Erythroblast (primary cell): ENCODE measurements at regions not wholly inside any gene's neighbourhood (a gene's known extent, or its start where the extent isn't known, plus 50 kb on each side); places are given as distances from the start of the nearest gene placed in this dataset.

Experiments
- DNase-seq, 2 experiments: peaks; one replicate each; lab custom pipeline; 2025; lab: John Stamatoyannopoulos, UW
- GATA1 ChIP-seq: IDR thresholded peaks from 2 replicates; pipeline ENCODE4 v1.6.1; 2011; ENCODE audit warnings: low read depth, mild to moderate bottlenecking, control low read depth, low read length, moderate library complexity
- POLR2A ChIP-seq: IDR thresholded peaks from 2 replicates; pipeline ENCODE4 v1.6.1; 2011; ENCODE audit warnings: mild to moderate bottlenecking, low read length

DNA sequence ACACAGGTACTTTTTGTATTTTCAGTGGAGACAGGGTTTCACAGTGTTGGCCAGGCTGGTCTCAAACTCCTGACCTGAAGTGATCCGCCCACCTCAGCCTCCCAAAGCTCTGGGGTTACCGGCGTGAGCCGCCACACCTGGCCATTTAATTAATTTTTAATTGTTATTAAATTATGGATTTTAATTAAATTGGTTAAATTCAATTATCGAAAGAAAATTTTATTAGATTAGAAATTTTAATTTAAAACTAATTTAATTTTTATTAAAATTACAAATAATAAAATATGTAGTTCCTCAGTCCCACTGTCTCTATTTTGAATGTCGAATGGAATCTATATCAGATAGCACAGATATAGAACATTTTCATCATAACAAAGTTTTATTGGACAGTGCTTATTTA, 416.5 kb downstream of the GABRG2 start:
- no peak for TF ChIP-seq GATA1
- no peak for TF ChIP-seq POLR2A

DNA sequence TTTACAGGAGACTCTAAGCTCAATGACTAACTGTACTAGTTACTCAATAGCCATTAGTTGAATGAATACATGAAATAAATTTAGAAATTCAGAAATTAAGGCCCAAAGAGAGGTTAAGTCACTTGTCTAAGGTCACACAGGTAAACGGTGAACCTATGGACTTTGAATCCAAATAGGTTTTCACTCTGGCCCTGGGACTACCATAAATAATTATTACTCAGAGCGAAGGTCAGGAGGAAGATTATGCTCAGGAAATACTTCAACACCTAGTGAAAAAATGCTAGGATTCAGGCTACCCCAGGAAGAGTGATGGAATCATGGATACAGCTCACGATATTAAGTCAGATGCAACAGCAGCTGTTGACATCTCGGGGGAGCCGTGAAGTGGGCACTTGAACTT, 417.4 kb downstream of the GABRG2 start:
- no peak for TF ChIP-seq GATA1
- TF ChIP-seq POLR2A, result no peak
- DNase-seq, result no peak

More for the DNA sequence above, 416.5 kb downstream of the GABRG2 start:
- no peak for DNase-seq

DNA sequence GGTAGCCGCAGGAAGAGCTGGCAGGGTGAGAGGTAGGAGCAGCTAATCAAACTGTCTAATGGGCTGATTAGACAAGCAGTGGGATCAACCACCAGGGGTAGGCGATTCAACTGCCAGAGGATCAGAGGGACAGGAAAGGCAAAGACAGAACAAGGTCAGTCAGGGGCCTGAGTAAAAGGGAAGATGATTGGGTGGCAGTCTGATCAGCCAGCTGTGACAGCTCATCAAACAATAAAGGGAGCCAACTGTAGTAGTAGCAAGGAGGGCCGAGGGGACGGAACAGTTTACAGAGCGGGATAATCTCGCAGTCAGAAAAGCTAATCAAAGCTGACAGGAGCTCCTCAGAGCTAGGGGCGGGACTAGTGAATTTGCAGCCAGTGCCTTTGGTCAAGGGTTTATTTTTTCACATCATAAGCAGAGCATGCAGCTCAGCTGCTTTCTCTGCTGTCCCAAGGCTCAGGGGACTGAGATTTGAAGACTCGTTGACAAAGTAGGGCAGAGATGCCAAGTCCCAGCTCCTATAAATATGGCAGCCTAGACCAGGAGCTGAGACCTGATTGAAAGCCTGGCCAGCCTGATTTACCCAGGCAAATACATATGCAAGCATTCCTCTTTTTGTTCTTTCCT, 418.2 kb downstream of the GABRG2 start:
- DNase-seq, result no peak
- TF ChIP-seq POLR2A (no peak), GATA1 (no peak)

DNA sequence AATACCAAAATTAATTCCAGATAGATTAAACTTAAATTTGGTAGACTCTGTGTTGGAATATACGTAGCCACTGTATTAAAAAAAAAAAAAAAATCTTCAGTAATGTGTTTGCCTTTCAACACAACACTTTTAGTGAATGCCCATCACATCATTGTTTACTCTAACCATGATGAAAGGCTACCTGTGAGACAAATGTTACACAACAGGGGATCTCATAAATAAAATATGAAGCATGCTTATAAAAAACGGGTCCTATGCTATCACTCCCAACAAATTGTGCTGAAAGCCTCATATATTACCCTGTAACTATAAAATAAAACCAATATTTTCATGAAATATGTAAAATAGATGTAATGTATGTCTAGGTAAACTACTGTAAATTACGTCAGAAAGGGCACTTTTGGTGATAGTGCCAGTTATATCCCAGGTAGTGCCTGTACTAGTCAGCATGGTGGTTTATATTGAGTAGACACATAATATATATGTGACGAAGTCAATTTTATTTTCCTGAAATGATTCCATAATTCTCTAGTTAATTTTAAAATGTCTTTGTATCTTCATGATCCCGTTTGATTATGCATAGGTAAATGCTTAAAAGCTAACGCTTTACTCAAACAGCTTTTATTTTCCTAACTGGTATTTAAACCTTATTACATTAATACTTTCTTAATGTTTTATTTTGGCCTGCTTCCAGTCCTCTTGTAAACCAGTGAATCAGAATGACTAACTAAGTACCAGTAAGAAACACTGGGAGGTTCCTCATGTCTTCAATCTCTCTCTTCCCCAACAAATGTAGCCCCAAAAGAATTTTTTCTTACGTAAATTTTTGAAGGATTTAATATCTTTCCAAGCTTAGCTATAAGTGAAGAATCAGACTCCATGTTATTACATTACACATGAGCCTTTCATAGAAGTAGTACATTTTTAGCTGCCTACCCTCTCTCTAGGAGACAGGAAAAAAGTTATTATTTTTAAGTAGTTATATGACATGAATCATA, 420.3 kb downstream of the GABRG2 start:
- TF ChIP-seq POLR2A (no peak), GATA1 (no peak)
- no peak for DNase-seq

DNA sequence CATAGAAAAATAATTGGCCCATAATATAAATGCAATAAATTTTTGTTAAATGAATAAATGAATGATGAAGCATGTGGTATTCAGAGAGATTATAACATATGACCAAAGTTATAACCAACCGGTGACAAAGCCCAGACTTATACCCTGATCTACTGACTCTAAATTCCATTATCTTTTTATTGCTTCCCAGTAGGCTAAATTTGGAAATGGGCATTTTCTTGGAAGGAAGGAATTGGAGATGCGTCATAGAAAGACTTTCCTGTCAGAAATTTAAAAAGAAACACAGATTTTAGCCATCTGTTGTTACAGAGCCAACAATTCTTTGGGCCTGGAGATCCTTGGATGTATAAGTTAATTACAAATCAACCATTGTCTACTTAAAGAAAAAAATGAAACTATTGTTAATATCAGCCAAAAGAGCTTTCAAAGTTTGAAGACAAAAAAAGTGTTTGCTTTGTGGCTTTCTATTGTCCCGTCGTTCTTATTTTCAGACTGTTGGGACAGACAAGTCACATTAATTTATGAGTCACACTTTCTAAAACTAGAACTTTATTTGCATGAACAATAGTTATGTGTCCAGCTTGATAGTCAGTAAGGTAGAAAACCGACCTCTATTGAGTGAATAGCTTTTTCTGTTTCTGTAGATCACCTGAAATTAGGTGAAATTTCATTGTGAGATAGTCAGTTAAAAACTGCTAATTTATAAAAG, 428.7 kb downstream of the GABRG2 start:
- no peak for DNase-seq
- TF ChIP-seq GATA1 (no peak), POLR2A (no peak)

DNA sequence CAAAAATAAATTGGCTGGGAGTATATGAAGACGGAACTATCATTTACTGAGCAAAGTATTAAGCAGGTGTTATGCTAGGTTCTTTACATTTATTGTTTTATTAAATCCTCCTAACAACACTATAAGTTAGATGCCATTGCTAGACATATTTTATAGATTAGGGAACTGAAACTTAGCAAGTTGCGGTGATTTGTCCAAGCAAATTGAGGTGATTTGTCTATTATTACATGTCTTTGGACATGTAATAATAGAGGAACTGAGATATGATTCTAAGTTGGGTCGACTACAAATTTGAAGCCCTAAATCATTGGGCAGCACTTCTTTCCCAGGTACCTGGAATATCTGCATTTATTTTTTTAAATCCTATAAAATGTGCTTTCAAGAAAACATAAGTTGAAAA, 429.9 kb downstream of the GABRG2 start:
- TF ChIP-seq GATA1 (no peak), POLR2A (no peak)
- no peak for DNase-seq

DNA sequence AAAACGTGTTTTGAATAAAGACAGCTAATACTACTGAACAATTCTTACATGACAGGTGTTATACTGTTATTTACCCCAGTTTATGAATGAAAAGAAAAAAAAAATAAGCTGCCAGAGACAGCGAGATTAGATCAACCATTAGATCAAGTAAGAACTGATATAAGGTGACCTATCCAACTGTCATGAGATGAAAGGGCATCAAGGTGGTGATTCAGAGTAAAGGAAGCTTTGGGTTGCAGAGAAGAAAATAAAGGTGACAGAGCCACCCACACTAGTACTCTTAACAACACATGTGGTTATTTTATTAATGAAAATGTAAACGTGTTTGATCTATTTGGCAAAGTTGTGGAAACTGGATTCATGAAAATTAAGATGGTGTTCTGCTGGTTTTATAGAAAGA, 435.2 kb downstream of the GABRG2 start:
- no peak for TF ChIP-seq POLR2A
- TF ChIP-seq GATA1, result no peak
- no peak for DNase-seq

DNA sequence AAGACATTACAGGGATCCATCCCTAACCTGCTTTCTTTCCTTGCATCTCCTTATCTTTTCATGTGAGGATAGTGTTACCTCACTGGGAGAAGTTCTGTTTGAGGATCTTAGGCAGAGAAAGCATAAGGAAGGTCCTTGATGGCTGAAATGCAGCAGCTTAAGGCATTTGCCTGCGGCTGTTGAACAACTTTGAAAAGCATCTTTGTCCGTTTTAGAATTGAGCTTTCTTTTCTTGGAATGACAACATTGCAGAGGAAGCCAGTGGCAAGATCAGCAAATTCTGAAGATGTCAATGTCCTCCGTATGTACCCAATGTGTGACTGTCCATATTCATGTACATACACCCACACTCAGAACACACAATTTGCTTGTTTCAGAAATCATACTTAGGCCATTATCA, 436.2 kb downstream of the GABRG2 start:
- TF ChIP-seq POLR2A (no peak), GATA1 (no peak)
- DNase-seq, result no peak

DNA sequence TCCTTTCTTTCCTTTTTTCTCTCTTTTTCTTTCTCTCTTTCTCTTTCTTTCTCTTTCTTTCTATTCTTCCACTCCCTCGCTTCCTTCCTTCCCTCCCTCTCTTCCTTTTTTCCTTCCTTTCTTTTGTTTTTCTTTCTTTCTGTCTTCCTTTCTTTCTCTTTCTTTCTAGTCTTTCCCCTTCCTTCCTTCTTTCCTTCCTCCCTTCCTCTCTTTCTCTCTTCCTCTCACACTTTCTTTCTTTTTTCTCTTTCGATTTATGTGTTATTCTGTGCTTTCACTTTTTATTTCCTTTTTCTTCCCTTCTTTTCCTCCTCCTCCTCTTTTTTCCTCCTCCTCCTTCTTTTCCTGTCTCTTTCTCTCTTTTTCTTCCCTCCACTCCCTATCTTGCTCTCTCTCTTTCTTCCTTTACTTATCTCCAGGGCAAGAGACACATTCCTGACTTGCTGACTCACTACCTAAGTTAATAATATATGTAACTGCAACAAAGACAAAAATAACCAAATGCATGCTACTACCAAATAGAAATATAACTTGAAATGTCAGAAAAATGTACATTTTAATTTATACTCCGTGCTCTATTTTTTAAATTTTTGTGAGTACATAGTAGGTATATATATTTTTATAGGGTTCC, 445.5 kb downstream of the GABRG2 start:
- no peak for DNase-seq
- TF ChIP-seq POLR2A, result no peak
- no peak for TF ChIP-seq GATA1

DNA sequence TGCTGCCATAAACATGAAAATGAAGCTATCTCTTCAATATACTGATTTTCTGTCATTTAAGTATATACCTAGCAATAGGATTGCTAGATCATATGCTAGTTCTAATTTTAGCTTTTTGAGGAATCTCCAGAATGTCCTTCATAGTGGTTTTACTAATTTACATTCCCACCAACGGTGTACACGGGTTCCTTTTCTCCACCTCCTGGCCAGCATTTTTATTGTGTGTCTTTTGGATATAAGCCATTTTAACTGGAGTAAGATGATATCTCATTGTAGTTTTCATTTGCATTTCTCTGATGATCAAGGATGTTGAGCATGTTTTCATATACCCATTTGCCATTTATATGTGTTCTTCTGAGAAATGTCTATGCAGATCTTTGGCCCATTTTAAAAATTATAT, 446.5 kb downstream of the GABRG2 start:
- no peak for DNase-seq
- TF ChIP-seq GATA1 (no peak), POLR2A (no peak)

DNA sequence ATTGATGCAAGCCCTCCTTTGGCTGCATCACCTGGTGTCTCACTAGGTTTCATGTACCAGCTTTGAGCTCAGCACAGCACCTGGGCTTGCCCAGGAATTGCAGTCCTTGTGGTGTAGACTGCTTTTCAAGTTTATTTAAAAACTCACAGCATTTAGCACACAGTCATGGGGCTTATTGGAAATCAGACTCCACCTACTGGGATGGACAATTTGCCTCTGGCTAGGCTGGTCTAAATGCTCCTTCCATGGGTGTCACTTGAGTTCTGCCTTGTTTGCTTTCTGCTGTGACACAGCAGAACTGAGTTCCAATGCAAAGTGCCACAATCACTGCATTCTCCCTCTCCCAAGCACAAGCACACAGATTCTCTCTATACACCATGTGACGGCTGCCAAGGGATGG, 453.3 kb downstream of the GABRG2 start:
- TF ChIP-seq POLR2A (no peak), GATA1 (no peak)

DNA sequence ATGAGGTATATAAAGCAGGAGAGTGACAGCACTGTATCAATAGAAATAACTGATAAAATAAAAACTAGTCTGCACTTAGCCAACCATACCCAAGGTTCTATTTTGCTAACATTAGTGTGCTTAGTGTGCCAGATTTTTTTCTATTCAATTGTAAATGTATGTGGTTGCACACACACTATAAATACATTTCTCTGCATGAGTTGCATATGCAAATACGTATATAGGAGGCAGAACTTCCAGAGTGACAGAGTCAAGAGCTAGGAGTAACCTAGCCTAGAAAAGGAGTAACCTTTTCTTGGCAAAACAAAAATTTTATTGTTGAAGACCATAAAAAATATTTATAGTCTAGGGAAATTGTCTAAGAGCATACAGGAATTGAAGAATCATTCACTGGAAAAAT, 461.6 kb downstream of the GABRG2 start:
- TF ChIP-seq GATA1 (no peak), POLR2A (no peak)
- no peak for DNase-seq

More for the DNA sequence above, 453.3 kb downstream of the GABRG2 start:
- no peak for DNase-seq

DNA sequence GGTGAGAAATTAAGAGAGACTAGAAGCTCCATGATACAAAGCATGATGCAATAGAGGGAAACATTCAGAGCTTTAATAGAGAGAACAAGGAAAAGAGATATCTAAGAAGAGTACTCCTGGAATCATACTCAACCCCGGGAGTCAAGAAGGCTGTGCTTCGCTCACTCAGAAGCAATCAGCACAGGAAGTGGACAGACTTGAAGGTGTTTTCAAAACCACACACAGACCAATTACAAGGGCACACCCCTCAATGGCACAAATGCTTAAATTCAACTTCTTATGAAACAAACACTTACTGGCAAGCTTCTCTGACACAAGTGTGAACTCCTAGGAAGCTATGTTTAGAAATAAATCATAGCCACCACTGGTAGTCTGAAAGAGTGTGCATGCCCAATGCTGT, 462.3 kb downstream of the GABRG2 start:
- DNase-seq, result no peak
- TF ChIP-seq GATA1 (no peak), POLR2A (no peak)
